ENCODE measurements at regions not wholly inside any gene's neighbourhood (a gene's known extent, or its start where the extent isn't known, plus 50 kb on each side); places are given as distances from the start of the nearest gene placed in this dataset.

DNA sequence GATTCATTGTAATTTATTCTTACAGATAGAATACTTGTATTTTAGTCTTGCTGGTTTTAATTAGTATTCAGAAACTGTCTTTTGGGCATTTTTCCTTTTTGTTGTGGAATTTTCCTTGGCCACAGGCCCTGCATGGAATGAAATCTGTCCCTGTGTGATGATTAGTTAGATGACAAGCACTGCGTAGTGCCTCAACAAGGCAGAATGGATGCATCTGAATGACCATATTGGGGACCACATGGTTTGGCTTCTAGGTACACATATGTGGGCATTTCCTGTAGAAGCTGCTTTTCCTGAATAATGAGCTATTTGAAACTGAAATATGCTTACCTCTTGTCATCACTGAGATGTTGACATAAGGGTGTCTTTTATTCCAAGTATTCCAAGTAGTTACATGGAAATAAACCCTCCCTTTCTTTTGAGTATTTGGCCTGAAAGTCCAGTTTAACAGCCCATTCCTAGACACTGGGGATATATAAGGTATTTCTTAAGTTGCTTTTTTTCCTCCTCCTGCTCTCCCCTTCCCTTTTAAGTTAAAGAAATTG is 147.3 kb downstream of the YTHDC2 start:
- H3K36me3 ChIP-seq (ENCODE audit: control insufficient read depth, low read length): no peaks in the 10 kb centered on the region
- no peaks in the 10 kb centered on the region for H3K9me2 ChIP-seq (replicated peaks; ENCODE audit: control insufficient read depth, low read length)
- no peaks in the 10 kb centered on the region for H3K4me1 ChIP-seq (ENCODE audit: control insufficient read depth, low read length)
- no peaks in the 10 kb centered on the region for H3K79me2 ChIP-seq (ENCODE audit: control insufficient read depth, low read length)
- H3K27me3 ChIP-seq (ENCODE audit: control insufficient read depth, low read length): no peaks in the 10 kb centered on the region
- H4K20me1 ChIP-seq (ENCODE audit: control insufficient read depth, insufficient read depth, low read depth, low read length): no peaks in the 10 kb centered on the region
- H3K4me3 ChIP-seq (ENCODE audit: low read length): no peak overlapping the region
- H3K4me2 ChIP-seq (ENCODE audit: low read length): no peak overlapping the region
- no peak overlapping the region for H3K27ac ChIP-seq (ENCODE audit: low read depth, low read length)
- no peaks in the 10 kb centered on the region for H3F3A ChIP-seq (ENCODE audit: control insufficient read depth, insufficient read depth)
- TF ChIP-seq CTCF (IDR thresholded peaks at IDR 0.05; ENCODE audit: low read depth, low read length, poor library complexity, severe bottlenecking) (no peak), EZH2phosphoT487 (IDR thresholded peaks at IDR 0.05; ENCODE audit: borderline replicate concordance, low read length) (no peak)
- H3K9me3 ChIP-seq (ENCODE audit: control insufficient read depth, insufficient read depth, low read length): no peaks in the 10 kb centered on the region

DNA sequence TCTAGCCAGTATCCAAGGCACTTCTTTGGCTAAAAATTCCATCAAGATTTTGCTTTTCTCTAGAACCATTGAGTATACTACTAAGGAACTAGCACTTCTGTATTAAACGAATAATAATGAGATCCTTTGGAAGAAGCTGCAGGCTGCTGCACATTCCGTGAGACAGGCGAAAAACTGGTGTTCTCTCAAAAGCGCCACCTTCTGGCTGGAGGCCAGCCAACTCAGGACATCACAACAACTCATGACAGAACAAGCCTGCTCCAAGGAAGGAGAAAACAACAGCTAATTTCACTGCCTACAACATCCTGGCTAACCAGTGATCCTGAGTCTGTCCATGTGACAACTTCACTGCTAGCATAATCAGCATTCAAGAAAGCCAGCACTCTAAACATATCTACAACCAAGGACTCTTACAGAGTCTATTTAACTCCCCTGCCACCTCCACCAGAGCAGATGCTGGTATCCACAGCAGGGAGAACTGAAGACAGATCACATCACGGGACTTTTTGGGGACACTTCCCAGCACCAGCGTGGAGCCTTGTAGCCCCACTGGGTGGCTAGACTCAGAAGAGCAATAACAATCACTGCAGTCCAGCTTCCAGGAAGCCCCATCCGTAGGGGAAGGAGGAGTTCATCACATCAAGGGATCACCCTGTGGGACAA is 150.5 kb downstream of the YTHDC2 start:
- H3K4me3 ChIP-seq (ENCODE audit: low read length): no peak overlapping the region
- no peak overlapping the region for H3K4me2 ChIP-seq (ENCODE audit: low read length)
- no peaks in the 10 kb centered on the region for H4K20me1 ChIP-seq (ENCODE audit: control insufficient read depth, insufficient read depth, low read depth, low read length)
- H3K27ac ChIP-seq (ENCODE audit: low read depth, low read length): no peak overlapping the region
- H3K9me3 ChIP-seq (ENCODE audit: control insufficient read depth, insufficient read depth, low read length): no peaks in the 10 kb centered on the region
- H3K27me3 ChIP-seq (ENCODE audit: control insufficient read depth, low read length): no peaks in the 10 kb centered on the region
- H3K9me2 ChIP-seq (replicated peaks; ENCODE audit: control insufficient read depth, low read length): no peaks in the 10 kb centered on the region
- H3K79me2 ChIP-seq (ENCODE audit: control insufficient read depth, low read length): no peaks in the 10 kb centered on the region
- H3K36me3 ChIP-seq (ENCODE audit: control insufficient read depth, low read length): no peaks in the 10 kb centered on the region
- H3F3A ChIP-seq (ENCODE audit: control insufficient read depth, insufficient read depth): no peaks in the 10 kb centered on the region
- TF ChIP-seq EZH2phosphoT487 (IDR thresholded peaks at IDR 0.05; ENCODE audit: borderline replicate concordance, low read length) (no peak), CTCF (IDR thresholded peaks at IDR 0.05; ENCODE audit: low read depth, low read length, poor library complexity, severe bottlenecking) (peak; percentile 60)
- H3K4me1 ChIP-seq (ENCODE audit: control insufficient read depth, low read length): no peaks in the 10 kb centered on the region

DNA sequence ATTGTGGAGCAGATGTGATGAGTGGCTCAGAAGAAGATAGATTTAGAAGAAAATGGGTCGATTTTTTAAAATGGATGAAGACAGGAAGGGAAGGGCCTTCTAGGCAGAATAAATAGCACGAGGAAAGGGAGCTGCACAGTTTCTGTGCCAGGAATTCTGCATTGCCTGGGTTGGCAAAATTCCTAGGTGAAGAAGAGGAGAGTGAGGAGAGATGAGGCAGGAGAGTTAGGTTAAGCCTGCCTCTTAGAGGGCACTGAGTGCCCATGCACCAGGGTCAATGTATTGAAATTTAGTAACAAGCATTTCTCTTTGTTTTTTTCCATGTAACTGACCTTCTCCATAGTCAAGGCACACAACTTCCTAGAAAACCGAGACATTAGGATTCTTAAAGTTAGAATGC is 159.5 kb downstream of the YTHDC2 start:
- Histone ChIP-seq H4K20me1 (ENCODE audit: control insufficient read depth, insufficient read depth, low read depth, low read length) (no peaks in the 10 kb centered on the region), H3K79me2 (ENCODE audit: control insufficient read depth, low read length) (no peaks in the 10 kb centered on the region), H3K9me3 (ENCODE audit: control insufficient read depth, insufficient read depth, low read length) (peaks cover 6% of the 10 kb centered on the region; the same call in 1 of the 2 replicates), H3K4me1 (ENCODE audit: control insufficient read depth, low read length) (no peaks in the 10 kb centered on the region), H3K27ac (ENCODE audit: low read depth, low read length) (no peak overlapping the region), H3K36me3 (ENCODE audit: control insufficient read depth, low read length) (no peaks in the 10 kb centered on the region), H3K4me3 (ENCODE audit: low read length) (no peak overlapping the region), H3K9me2 (replicated peaks; ENCODE audit: control insufficient read depth, low read length) (no peaks in the 10 kb centered on the region), H3K4me2 (ENCODE audit: low read length) (no peak overlapping the region), H3F3A (ENCODE audit: control insufficient read depth, insufficient read depth) (no peaks in the 10 kb centered on the region), H3K27me3 (ENCODE audit: control insufficient read depth, low read length) (no peaks in the 10 kb centered on the region)
- no peak for TF ChIP-seq EZH2phosphoT487 (IDR thresholded peaks at IDR 0.05; ENCODE audit: borderline replicate concordance, low read length)
- no peak for TF ChIP-seq CTCF (IDR thresholded peaks at IDR 0.05; ENCODE audit: low read depth, low read length, poor library complexity, severe bottlenecking)
